ENCODE measurements at regions not wholly inside any gene's neighbourhood (a gene's known extent, or its start where the extent isn't known, plus 50 kb on each side); places are given as distances from the start of the nearest gene placed in this dataset.

GRCh38 chr2:107448160-107448559, 378.5 kb upstream of the RGPD4 start:
- Histone ChIP-seq H4K91ac (ENCODE audit: insufficient read length, low read depth, low read length) (no peak overlapping the region), H3K4ac (ENCODE audit: low read depth, low read length) (no peak overlapping the region), H3K4me2 (ENCODE audit: insufficient read depth, insufficient read length, low read length) (no peak overlapping the region), H3K56ac (ENCODE audit: insufficient read length, low read depth, low read length) (no peak overlapping the region), H3K14ac (ENCODE audit: insufficient read depth, low read length) (no peak overlapping the region), H4K20me1 (ENCODE audit: control insufficient read depth, insufficient read depth, insufficient read length) (no peaks in the 10 kb centered on the region), H3K23ac (ENCODE audit: insufficient read length, low read depth, low read length) (no peak overlapping the region), H3K9ac (ENCODE audit: extremely low read depth, insufficient read length, low read length) (no peak overlapping the region), H3K27ac (ENCODE audit: insufficient read length, low read depth, low read length) (no peak overlapping the region), H3K27me3 (ENCODE audit: insufficient read depth, low read length) (no peaks in the 10 kb centered on the region), H3K18ac (ENCODE audit: insufficient read length, low read depth, low read length) (no peak overlapping the region), H4K5ac (ENCODE audit: insufficient read length, low read depth, low read length) (no peak overlapping the region), H2AK5ac (ENCODE audit: insufficient read length, low read length) (no peak overlapping the region), H3T11ph (ENCODE audit: low read length) (no peak overlapping the region), H2AFZ (ENCODE audit: low read length) (no peak overlapping the region), H3K23me2 (ENCODE audit: insufficient read length, low read depth, low read length, poor library complexity, severe bottlenecking) (no peaks in the 10 kb centered on the region), H2BK12ac (ENCODE audit: insufficient read length, low read depth, low read length) (no peak overlapping the region), H3K4me1 (ENCODE audit: insufficient read depth, low read length) (no peaks in the 10 kb centered on the region), H3K79me1 (ENCODE audit: insufficient read depth, low read depth, low read length, poor library complexity, severe bottlenecking) (no peaks in the 10 kb centered on the region), H2BK15ac (ENCODE audit: low read depth, low read length) (no peak overlapping the region), H3K79me2 (ENCODE audit: insufficient read depth, low read length) (no peaks in the 10 kb centered on the region), H2BK120ac (ENCODE audit: low read depth, low read length, poor library complexity, severe bottlenecking) (no peak overlapping the region), H4K8ac (replicated peaks; ENCODE audit: insufficient read length, low read depth, low read length) (no peak overlapping the region), H2BK5ac (ENCODE audit: insufficient read length, low read length) (no peak overlapping the region), H3K9me3 (ENCODE audit: control insufficient read depth, low read depth, low read length) (no peaks in the 10 kb centered on the region), H2BK20ac (ENCODE audit: low read depth, low read length, poor library complexity, severe bottlenecking) (no peak overlapping the region)
- DNase-seq = no peak
- Mint-ChIP-seq H3K4me3 (no peak overlapping the region), H3K9me3 (peaks cover 0 to 9% of the 10 kb centered on the region in 2 experiments; a peak in 3 of 5 replicates), H3K36me3 (ENCODE audit: insufficient read depth in 1 of 3, low read depth in 3 of 3) (no peaks in the 10 kb centered on the region; a peak in 1 of 7 replicates), H3K4me1 (no peaks in the 10 kb centered on the region), H3K27ac (no peak overlapping the region), H3K27me3 (ENCODE audit: low read depth) (no peaks in the 10 kb centered on the region)
- no peak for TF ChIP-seq CTCF (conservative IDR thresholded peaks at IDR 0.05)
- no CpG with 5 or more reads among the region's 1 CpG for WGBS (ENCODE audit: extremely low coverage, insufficient read length, low lambda C conversion rate)

Data from H9 (cell line).